ENCODE measurements at regions not wholly inside any gene's neighbourhood (a gene's known extent, or its start where the extent isn't known, plus 50 kb on each side); places are given as distances from the start of the nearest gene placed in this dataset.

GRCh38 chr5:134465816-134466240, 54.1 kb upstream of the CDKN2AIPNL start (continued):
- TF ChIP-seq AFF4 (CRISPR knock-in tag; IDR thresholded peaks at IDR 0.05) (peak; percentile 69; the same call in 1 of the 2 replicates), HMGN3 (IDR thresholded peaks at IDR 0.05; ENCODE audit: borderline replicate concordance, extremely low read depth, insufficient read length, low read depth, low read length) (peak; percentile 99), KLF1 (tag; IDR thresholded peaks at IDR 0.05) (peak; percentile 37; the same call in 1 of the 2 replicates), NRF1 (conservative IDR thresholded peaks at IDR 0.05 in 1 of 2, IDR thresholded peaks at IDR 0.05 in 1 of 2) (peak; percentile 56 to 66), MCM3 (IDR thresholded peaks at IDR 0.05) (no peak), MYNN (IDR thresholded peaks at IDR 0.05) (peak; percentile 86; the same call in 1 of the 2 replicates), MYNN (CRISPR knock-in tag; IDR thresholded peaks at IDR 0.05) (no peak), ZNF644 (tag; IDR thresholded peaks at IDR 0.05; ENCODE audit: low read depth) (peak; percentile 72), ZMIZ1 (IDR thresholded peaks at IDR 0.05; ENCODE audit: low read depth in 2 of 2, low read length in 2 of 2) (0 out of 4 replicates have a peak, but pooled peaks of 1 of the 2 experiments have one; percentile 64)
- TF ChIP-seq, protein P1, sequence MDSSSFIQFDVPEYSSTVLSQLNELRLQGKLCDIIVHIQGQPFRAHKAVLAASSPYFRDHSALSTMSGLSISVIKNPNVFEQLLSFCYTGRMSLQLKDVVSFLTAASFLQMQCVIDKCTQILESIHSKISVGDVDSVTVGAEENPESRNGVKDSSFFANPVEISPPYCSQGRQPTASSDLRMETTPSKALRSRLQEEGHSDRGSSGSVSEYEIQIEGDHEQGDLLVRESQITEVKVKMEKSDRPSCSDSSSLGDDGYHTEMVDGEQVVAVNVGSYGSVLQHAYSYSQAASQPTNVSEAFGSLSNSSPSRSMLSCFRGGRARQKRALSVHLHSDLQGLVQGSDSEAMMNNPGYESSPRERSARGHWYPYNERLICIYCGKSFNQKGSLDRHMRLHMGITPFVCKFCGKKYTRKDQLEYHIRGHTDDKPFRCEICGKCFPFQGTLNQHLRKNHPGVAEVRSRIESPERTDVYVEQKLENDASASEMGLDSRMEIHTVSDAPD (CRISPR knock-in tag; IDR thresholded peaks at IDR 0.05): no peak

All from K562 (cell line).